HEK293 (cell line): ENCODE measurements at regions not wholly inside any gene's neighbourhood (a gene's known extent, or its start where the extent isn't known, plus 50 kb on each side); places are given as distances from the start of the nearest gene placed in this dataset.

Experiments used
- CTCF ChIA-PET: fragments of 350-600 bp; formaldehyde crosslinking; extraction: SDS; loops from one replicate; lab custom pipeline; 2021; ENCODE audit warnings: antibody characterized with exemption; lab: Yijun Ruan, JAX
- POLR2A ChIA-PET: fragments of 300-600 bp; formaldehyde crosslinking; extraction: SDS; loops from one replicate; lab custom pipeline; 2020; ENCODE audit warnings: antibody characterized with exemption, inconsistent platforms; lab: Yijun Ruan, JAX
- H3K27ac ChIP-seq: fragments of 200-500 bp; sonication (Bioruptor generic); 2 replicates; pipeline ENCODE4 v1.5.1; 2014; ENCODE audit warnings: low read depth, low read length, control low read depth, inconsistent platforms; ENCODE audit errors: extremely low read depth
- H3K36me3 ChIP-seq, 2 experiments: fragments of 200-500 bp in 1 of 2; sonication (Bioruptor generic) in 1 of 2; 1 replicate in 1 of 2; 2 replicates in 1 of 2; pipeline ENCODE4 v1.5.1; 2014 to 2017; ENCODE audit warnings: inconsistent platforms in 2 of 2, low read length in 2 of 2; ENCODE audit not compliant: control insufficient read depth in 2 of 2, insufficient read depth in 1 of 2
- H3K4me1 ChIP-seq: fragments of 200-500 bp; sonication (Bioruptor generic); 2 replicates; pipeline ENCODE4 v1.5.1; 2014; ENCODE audit warnings: mild to moderate bottlenecking, low read length, inconsistent platforms; ENCODE audit not compliant: control insufficient read depth, insufficient read depth
- H3K4me3 ChIP-seq: 2 replicates; pipeline ENCODE4 v1.5.1; 2011; ENCODE audit warnings: low read depth, mild to moderate bottlenecking, control low read depth, low read length, moderate library complexity
- H3K9me3 ChIP-seq: fragments of 200-500 bp; sonication (Bioruptor generic); 2 replicates; pipeline ENCODE4 v1.5.1; 2014; ENCODE audit warnings: low read depth, low read length, inconsistent platforms; ENCODE audit not compliant: control insufficient read depth, insufficient read depth
- GFI1B ChIP-seq: fragments of 450-650 bp; formaldehyde crosslinking; IDR thresholded peaks from 2 replicates; pipeline ENCODE4 v1.5.1; 2016; ENCODE audit warnings: missing biosample characterization, missing genetic modification characterization
- HIC1 ChIP-seq: fragments of 450-650 bp; formaldehyde crosslinking; IDR thresholded peaks from 2 replicates; pipeline ENCODE4 v1.5.1; 2016; ENCODE audit warnings: missing biosample characterization, missing genetic modification characterization
- HOXD13 ChIP-seq: sonication (generic); formaldehyde crosslinking; IDR thresholded peaks from 2 replicates; pipeline ENCODE4 v1.8.0; 2022; ENCODE audit warnings: missing genetic modification reagents, borderline replicate concordance
- KLF7 ChIP-seq: fragments of 450-650 bp; formaldehyde crosslinking; IDR thresholded peaks from 2 replicates; pipeline ENCODE4 v1.5.1; 2016; ENCODE audit warnings: missing biosample characterization, missing genetic modification characterization, borderline replicate concordance
- SP2 ChIP-seq: fragments of 450-650 bp; formaldehyde crosslinking; IDR thresholded peaks from 2 replicates; pipeline ENCODE4 v1.5.1; 2016; ENCODE audit warnings: missing biosample characterization, missing genetic modification characterization
- YY1 ChIP-seq: fragments of 450-650 bp; formaldehyde crosslinking; IDR thresholded peaks from 2 replicates; pipeline ENCODE4 v1.5.1; 2018; ENCODE audit warnings: missing biosample characterization, missing genetic modification characterization
- ZBTB17 ChIP-seq: fragments of 450-650 bp; formaldehyde crosslinking; IDR thresholded peaks from 2 replicates; pipeline ENCODE4 v1.5.1; 2016; ENCODE audit warnings: missing biosample characterization, missing genetic modification characterization
- ZEB2 ChIP-seq: fragments of 450-650 bp; formaldehyde crosslinking; IDR thresholded peaks from 2 replicates; pipeline ENCODE4 v1.5.1; 2016; ENCODE audit warnings: missing biosample characterization, missing genetic modification characterization
- ZFHX2 ChIP-seq: fragments of 450-650 bp; formaldehyde crosslinking; conservative IDR thresholded peaks from 2 replicates; pipeline ENCODE4 v1.5.1; 2016; ENCODE audit warnings: missing biosample characterization, missing genetic modification characterization
- ZNF121 ChIP-seq: fragments of 450-650 bp; formaldehyde crosslinking; IDR thresholded peaks from 2 replicates; pipeline ENCODE4 v1.5.1; 2016; ENCODE audit warnings: missing biosample characterization, missing genetic modification characterization
- ZNF184 ChIP-seq: fragments of 450-650 bp; IDR thresholded peaks from 2 replicates; pipeline ENCODE4 v1.5.1; 2018; ENCODE audit warnings: missing biosample characterization, mild to moderate bottlenecking, missing genetic modification characterization
- ZNF274 ChIP-seq, 2 experiments: fragments of 200-500 bp in 1 of 2; fragments of 450-650 bp in 1 of 2; sonication (Bioruptor generic) in 1 of 2; formaldehyde crosslinking in 1 of 2; IDR thresholded peaks; 2 replicates each; pipeline versions ENCODE4 v1.5.1 to v1.6.1; 2014 to 2016; ENCODE audit warnings: borderline replicate concordance in 1 of 2, inconsistent platforms in 1 of 2, low read length in 1 of 2, missing biosample characterization in 1 of 2, missing genetic modification characterization in 1 of 2
- ZNF335 ChIP-seq: fragments of 450-650 bp; formaldehyde crosslinking; conservative IDR thresholded peaks from 2 replicates; pipeline ENCODE4 v1.5.1; 2016; ENCODE audit warnings: missing biosample characterization, missing genetic modification characterization
- ZNF366 ChIP-seq: fragments of 450-650 bp; formaldehyde crosslinking; conservative IDR thresholded peaks from 2 replicates; pipeline ENCODE4 v1.5.1; 2016; ENCODE audit warnings: missing biosample characterization, missing genetic modification characterization
- ZNF394 ChIP-seq: fragments of 450-650 bp; formaldehyde crosslinking; IDR thresholded peaks from 2 replicates; pipeline ENCODE4 v1.5.1; 2016; ENCODE audit warnings: missing biosample characterization, missing genetic modification characterization, mild to moderate bottlenecking, moderate library complexity, borderline replicate concordance
- ZNF426 ChIP-seq: fragments of 450-650 bp; formaldehyde crosslinking; IDR thresholded peaks from 2 replicates; pipeline ENCODE4 v1.5.1; 2017; ENCODE audit warnings: missing biosample characterization, missing genetic modification characterization, mild to moderate bottlenecking, inconsistent platforms, moderate library complexity
- ZNF580 ChIP-seq: fragments of 450-650 bp; formaldehyde crosslinking; IDR thresholded peaks from 2 replicates; pipeline ENCODE4 v1.5.1; 2016; ENCODE audit warnings: missing biosample characterization, missing genetic modification characterization
- ZNF623 ChIP-seq: fragments of 450-650 bp; formaldehyde crosslinking; IDR thresholded peaks from 2 replicates; pipeline ENCODE4 v1.5.1; 2016; ENCODE audit warnings: missing biosample characterization, missing genetic modification characterization
- TF ChIP-seq, protein P1 (sequence below): fragments of 450-650 bp; IDR thresholded peaks from 2 replicates; pipeline ENCODE4 v1.5.1; 2018; ENCODE audit warnings: missing biosample characterization, missing genetic modification characterization
- TF ChIP-seq, protein P2 (sequence below): sonication (generic); formaldehyde crosslinking; IDR thresholded peaks from 2 replicates; pipeline ENCODE4 v1.8.1; 2022; ENCODE audit warnings: mild to moderate bottlenecking, moderate library complexity, missing genetic modification reagents
- TF ChIP-seq, protein P3 (sequence below): fragments of 450-650 bp; formaldehyde crosslinking; IDR thresholded peaks from 2 replicates; pipeline ENCODE4 v1.5.1; 2016; ENCODE audit warnings: missing biosample characterization, missing genetic modification characterization

- no peak overlapping the region for H3K4me3 ChIP-seq
- H3K36me3 ChIP-seq, result no peaks in the 10 kb centered on the region
- no peaks in the 10 kb centered on the region for H3K4me1 ChIP-seq
- ChIA-PET POLR2A (interaction anchor here (0.8 kb wide), 1 partner anchor 10 kb away, joined by 3 read pairs; no protein-coding TSS in a partner anchor), CTCF (interaction anchor here (0.6 kb wide), 1 partner anchor 201 kb away, joined by 4 read pairs; no protein-coding TSS in a partner anchor)
- TF ChIP-seq ZBTB17 (tag by site-specific recombination), result no peak
- no peak for TF ChIP-seq HOXD13 (CRISPR knock-in tag)
- no peak for TF ChIP-seq ZNF426
- TF ChIP-seq ZFHX2 (tag by site-specific recombination), result no peak
- TF ChIP-seq ZNF580 (tag by site-specific recombination), result no peak
- TF ChIP-seq HIC1 (tag by site-specific recombination), result no peak
- no peak for TF ChIP-seq ZNF121 (tag by site-specific recombination)
- TF ChIP-seq, protein P1, sequence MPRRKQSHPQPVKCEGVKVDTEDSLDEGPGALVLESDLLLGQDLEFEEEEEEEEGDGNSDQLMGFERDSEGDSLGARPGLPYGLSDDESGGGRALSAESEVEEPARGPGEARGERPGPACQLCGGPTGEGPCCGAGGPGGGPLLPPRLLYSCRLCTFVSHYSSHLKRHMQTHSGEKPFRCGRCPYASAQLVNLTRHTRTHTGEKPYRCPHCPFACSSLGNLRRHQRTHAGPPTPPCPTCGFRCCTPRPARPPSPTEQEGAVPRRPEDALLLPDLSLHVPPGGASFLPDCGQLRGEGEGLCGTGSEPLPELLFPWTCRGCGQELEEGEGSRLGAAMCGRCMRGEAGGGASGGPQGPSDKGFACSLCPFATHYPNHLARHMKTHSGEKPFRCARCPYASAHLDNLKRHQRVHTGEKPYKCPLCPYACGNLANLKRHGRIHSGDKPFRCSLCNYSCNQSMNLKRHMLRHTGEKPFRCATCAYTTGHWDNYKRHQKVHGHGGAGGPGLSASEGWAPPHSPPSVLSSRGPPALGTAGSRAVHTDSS, result no peak
- no peak for TF ChIP-seq KLF7 (tag by site-specific recombination)
- no peak for TF ChIP-seq YY1
- no peak for TF ChIP-seq ZNF394 (tag by site-specific recombination)
- H3K9me3 ChIP-seq, result no peaks in the 10 kb centered on the region
- H3K27ac ChIP-seq, result no peak overlapping the region
Measured at GRCh38 chr7:149696280-149696679, 77.1 kb downstream of the ZNF467 start.

DNA sequence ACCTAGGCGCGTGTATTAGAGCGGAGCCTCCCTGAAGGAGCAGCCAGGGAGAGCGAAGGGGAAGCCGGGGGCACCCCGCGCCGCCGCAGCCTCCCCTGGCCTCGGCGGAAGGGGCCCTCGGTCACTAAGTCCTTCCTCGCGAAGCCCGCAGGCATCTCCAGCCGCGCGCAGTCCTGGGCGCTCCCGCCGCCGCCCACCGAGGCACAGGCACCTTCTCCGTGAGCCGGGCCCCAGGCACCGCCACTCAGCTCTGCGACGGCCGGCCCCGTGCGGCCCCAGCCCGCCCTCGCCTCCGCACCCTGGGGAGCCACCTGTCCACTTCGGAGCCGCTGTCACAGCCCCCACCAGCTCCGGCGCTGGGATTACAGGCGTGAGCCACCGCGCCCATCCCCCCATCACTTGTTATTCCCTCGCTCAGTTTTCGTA lies 80.8 kb downstream of the ZNF467 start:
- CTCF ChIA-PET, result interaction anchor here (1.1 kb wide), 1 partner anchor 11 kb away, joined by 3 read pairs; no protein-coding TSS in a partner anchor

More for the DNA sequence above, 80.8 kb downstream of the ZNF467 start:
- Histone ChIP-seq H3K36me3 (no peaks in the 10 kb centered on the region), H3K4me3 (no peak overlapping the region)
- TF ChIP-seq ZNF184 (no peak), ZNF335 (tag by site-specific recombination) (no peak), ZNF366 (tag by site-specific recombination) (no peak), ZNF274 (IDR thresholded peaks at IDR 0.05; ENCODE audit: low read length) (no peak), ZNF274 (tag by site-specific recombination; IDR thresholded peaks at IDR 0.05; ENCODE audit: borderline replicate concordance) (no peak), ZNF623 (tag by site-specific recombination) (no peak), ZEB2 (tag by site-specific recombination) (no peak), SP2 (no peak), GFI1B (tag by site-specific recombination) (no peak)
- TF ChIP-seq, protein P2, sequence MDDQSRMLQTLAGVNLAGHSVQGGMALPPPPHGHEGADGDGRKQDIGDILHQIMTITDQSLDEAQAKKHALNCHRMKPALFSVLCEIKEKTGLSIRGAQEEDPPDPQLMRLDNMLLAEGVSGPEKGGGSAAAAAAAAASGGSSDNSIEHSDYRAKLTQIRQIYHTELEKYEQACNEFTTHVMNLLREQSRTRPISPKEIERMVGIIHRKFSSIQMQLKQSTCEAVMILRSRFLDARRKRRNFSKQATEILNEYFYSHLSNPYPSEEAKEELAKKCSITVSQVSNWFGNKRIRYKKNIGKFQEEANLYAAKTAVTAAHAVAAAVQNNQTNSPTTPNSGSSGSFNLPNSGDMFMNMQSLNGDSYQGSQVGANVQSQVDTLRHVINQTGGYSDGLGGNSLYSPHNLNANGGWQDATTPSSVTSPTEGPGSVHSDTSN (CRISPR knock-in tag), result no peak
- TF ChIP-seq, protein P3, sequence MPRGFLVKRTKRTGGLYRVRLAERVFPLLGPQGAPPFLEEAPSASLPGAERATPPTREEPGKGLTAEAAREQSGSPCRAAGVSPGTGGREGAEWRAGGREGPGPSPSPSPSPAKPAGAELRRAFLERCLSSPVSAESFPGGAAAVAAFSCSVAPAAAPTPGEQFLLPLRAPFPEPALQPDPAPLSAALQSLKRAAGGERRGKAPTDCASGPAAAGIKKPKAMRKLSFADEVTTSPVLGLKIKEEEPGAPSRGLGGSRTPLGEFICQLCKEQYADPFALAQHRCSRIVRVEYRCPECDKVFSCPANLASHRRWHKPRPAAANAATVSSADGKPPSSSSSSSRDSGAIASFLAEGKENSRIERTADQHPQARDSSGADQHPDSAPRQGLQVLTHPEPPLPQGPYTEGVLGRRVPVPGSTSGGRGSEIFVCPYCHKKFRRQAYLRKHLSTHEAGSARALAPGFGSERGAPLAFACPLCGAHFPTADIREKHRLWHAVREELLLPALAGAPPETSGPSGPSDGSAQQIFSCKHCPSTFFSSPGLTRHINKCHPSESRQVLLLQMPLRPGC (tag by site-specific recombination), result no peak
- TF ChIP-seq, protein P1, result no peak
- TF ChIP-seq, all 188 proteins: peak for 0
- Histone ChIP-seq H3K4me1 (no peaks in the 10 kb centered on the region), H3K27ac (no peak overlapping the region), H3K9me3 (no peaks in the 10 kb centered on the region)
- POLR2A ChIA-PET, result no interaction called here
